HepG2 (cell line): ENCODE measurements at regions not wholly inside any gene's neighbourhood (a gene's known extent, or its start where the extent isn't known, plus 50 kb on each side); places are given as distances from the start of the nearest gene placed in this dataset.

Experiments used
- ETV6 ChIP-seq: sonication (generic); formaldehyde crosslinking; conservative IDR thresholded peaks from 2 replicates; pipeline ENCODE4 v1.4.0; 2020; ENCODE audit warnings: missing genetic modification reagents
- FOXA1 ChIP-seq, 2 experiments: fragments of 450-650 bp in 1 of 2; sonication (generic) in 1 of 2; formaldehyde crosslinking in 1 of 2; IDR thresholded peaks; 2 replicates each; pipeline versions ENCODE4 v1.4.0 to v1.6.1; 2016 to 2020; ENCODE audit warnings: missing genetic modification reagents in 1 of 2
- KDM1A ChIP-seq: IDR thresholded peaks from 2 replicates; pipeline ENCODE4 v1.6.1; 2016; ENCODE audit warnings: missing compliant biosample characterization
- POLR2A ChIP-seq, 2 experiments: IDR thresholded peaks; 2 replicates each; pipeline ENCODE4 v1.6.1; 2011; ENCODE audit warnings: low read depth in 2 of 2, low read length in 2 of 2, mild to moderate bottlenecking in 1 of 2, moderate library complexity in 1 of 2; ENCODE audit not compliant: insufficient read depth in 1 of 2
- TGIF2 ChIP-seq: IDR thresholded peaks from 2 replicates; pipeline ENCODE4 v1.6.1; 2016; ENCODE audit warnings: control low read depth, missing compliant biosample characterization
- ZNF274 ChIP-seq: sonication (generic); formaldehyde crosslinking; IDR thresholded peaks from 2 replicates; pipeline ENCODE4 v1.5.1; 2020; ENCODE audit warnings: mild to moderate bottlenecking, missing genetic modification reagents
- ZNF629 ChIP-seq: sonication (generic); formaldehyde crosslinking; conservative IDR thresholded peaks from 2 replicates; pipeline ENCODE4 v1.5.0; 2020; ENCODE audit warnings: missing genetic modification reagents

DNA sequence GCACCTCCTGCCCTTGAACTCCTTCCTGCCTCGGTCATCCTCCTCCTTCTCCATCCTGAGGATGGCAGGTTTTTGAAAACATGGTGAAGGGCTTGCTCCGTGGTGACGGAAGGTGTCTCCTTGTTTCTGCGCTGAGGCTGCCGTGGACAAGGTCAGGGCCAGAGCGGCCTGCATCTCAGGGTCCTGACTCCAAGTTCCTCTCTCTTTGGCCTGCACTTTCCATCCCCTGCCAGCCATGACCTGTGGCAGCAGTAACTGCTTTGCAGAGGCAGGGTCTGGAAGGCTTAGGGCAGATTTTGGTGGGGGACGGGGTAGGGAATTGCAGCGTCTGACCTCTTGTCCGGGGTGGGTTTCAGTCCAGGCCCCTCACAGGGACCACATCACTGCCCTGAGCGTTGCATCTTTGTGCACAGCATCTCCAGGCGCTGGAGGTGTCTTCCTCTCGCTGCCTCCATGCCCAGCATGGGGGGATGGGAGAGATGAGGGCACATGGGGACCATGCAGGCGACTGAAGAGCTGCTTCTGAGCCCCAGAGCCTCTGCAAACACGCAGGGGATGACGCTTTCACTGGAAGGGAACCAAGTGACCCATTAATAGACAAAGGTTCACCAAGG, 216.8 kb downstream of the TEX29 start:
- no peak for TF ChIP-seq FOXA1 (IDR thresholded peaks at IDR 0.05)
- no peak for TF ChIP-seq FOXA1 (CRISPR knock-in tag; IDR thresholded peaks at IDR 0.05)
- TF ChIP-seq ETV6 (CRISPR knock-in tag), result no peak
- TF ChIP-seq TGIF2 (CRISPR knock-in tag), result no peak
- TF ChIP-seq KDM1A (CRISPR knock-in tag), result no peak
- no peak for TF ChIP-seq ZNF629
- TF ChIP-seq POLR2A (IDR thresholded peaks at IDR 0.05; ENCODE audit: insufficient read depth in 1 of 2, low read depth in 2 of 2, low read length in 2 of 2), result no peak
- TF ChIP-seq ZNF274, result no peak
